Activated naive CD4-positive, alpha-beta T cell treated with anti-CD3 and anti-CD28 coated beads, Interleukin-2, amount 10 ng/mL, durations not matched to agents 7 days and 5 days (primary cell): ENCODE measurements at regions not wholly inside any gene's neighbourhood (a gene's known extent, or its start where the extent isn't known, plus 50 kb on each side); places are given as distances from the start of the nearest gene placed in this dataset.
"Not testable (repeated sequence)": the region's sequence is repeated elsewhere in the genome, so short reads cannot be mapped to it uniquely, and the experiment has no call there.

Experiments
- CTCF ChIA-PET: fragments of 350-600 bp; sonication (Branson Sonifier 250); formaldehyde crosslinking; loops from one replicate; lab custom pipeline; 2021; ENCODE audit warnings: antibody characterized with exemption; lab: Charles Lee
- DNase-seq: peaks from one replicate; pipeline ENCODE4 v3.0.0-alpha.2; 2020
- H3K27ac Mint-ChIP-seq: one replicate; pipeline ENCODE4 v1.8.0; 2021; ENCODE audit warnings: mild to moderate bottlenecking, moderate library complexity, mixed read lengths
- H3K27me3 Mint-ChIP-seq: one replicate; pipeline ENCODE4 v1.8.0; 2021; ENCODE audit warnings: mild to moderate bottlenecking, mixed read lengths
- H3K36me3 Mint-ChIP-seq: one replicate; pipeline ENCODE4 v1.8.0; 2021; ENCODE audit warnings: mixed read lengths
- H3K4me1 Mint-ChIP-seq: one replicate; pipeline ENCODE4 v1.8.0; 2021; ENCODE audit warnings: mixed read lengths
- H3K4me3 Mint-ChIP-seq: one replicate; pipeline ENCODE4 v1.8.0; 2021; ENCODE audit warnings: mild to moderate bottlenecking, moderate library complexity, mixed read lengths
- H3K9me3 Mint-ChIP-seq: one replicate; pipeline ENCODE4 v1.8.0; 2021; ENCODE audit warnings: mixed read lengths

GRCh38 chr2:21356857-21357255 lies 233.1 kb downstream of the TDRD15 start:
- H3K4me3 Mint-ChIP-seq: no peak overlapping the region
- H3K27me3 Mint-ChIP-seq: no peaks in the 10 kb centered on the region
- no peaks in the 10 kb centered on the region for H3K36me3 Mint-ChIP-seq
- no peak for DNase-seq
- CTCF ChIA-PET: no interaction called here
- H3K4me1 Mint-ChIP-seq: no peaks in the 10 kb centered on the region
- no peak overlapping the region for H3K27ac Mint-ChIP-seq
- H3K9me3 Mint-ChIP-seq: peaks cover 2% of the 10 kb centered on the region

DNA sequence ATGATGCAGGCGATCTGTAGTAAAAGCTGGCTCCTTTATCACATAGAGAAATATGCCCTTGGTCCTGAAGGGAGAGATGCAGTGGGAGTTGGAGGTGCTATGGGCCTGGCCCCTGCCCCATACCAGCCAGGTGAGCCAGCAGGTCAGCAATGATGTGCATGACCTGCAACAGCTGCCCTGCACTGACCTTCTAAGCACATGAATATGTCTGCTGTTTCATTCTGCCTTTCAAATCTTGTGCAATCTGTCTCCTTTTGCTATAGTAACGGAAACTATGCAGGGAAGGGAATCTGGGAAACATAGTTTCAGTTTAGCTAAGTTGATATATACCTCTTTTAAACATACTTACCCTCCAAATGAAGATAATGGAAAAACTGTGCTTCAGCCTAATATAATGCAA lies 235.2 kb downstream of the TDRD15 start:
- H3K36me3 Mint-ChIP-seq: no peaks in the 10 kb centered on the region
- CTCF ChIA-PET: no interaction called here

GRCh38 chr2:21361384-21361783 lies 237.6 kb downstream of the TDRD15 start:
- H3K9me3 Mint-ChIP-seq: no peaks in the 10 kb centered on the region
- no peaks in the 10 kb centered on the region for H3K4me1 Mint-ChIP-seq
- H3K36me3 Mint-ChIP-seq: no peaks in the 10 kb centered on the region
- CTCF ChIA-PET: no interaction called here
- DNase-seq: no peak
- no peak overlapping the region for H3K4me3 Mint-ChIP-seq
- no peak overlapping the region for H3K27ac Mint-ChIP-seq
- H3K27me3 Mint-ChIP-seq: no peaks in the 10 kb centered on the region

More for the DNA sequence above, 235.2 kb downstream of the TDRD15 start:
- no peak overlapping the region for H3K4me3 Mint-ChIP-seq
- DNase-seq: no peak
- no peaks in the 10 kb centered on the region for H3K9me3 Mint-ChIP-seq
- H3K27ac Mint-ChIP-seq: no peak overlapping the region
- no peaks in the 10 kb centered on the region for H3K27me3 Mint-ChIP-seq
- no peaks in the 10 kb centered on the region for H3K4me1 Mint-ChIP-seq

DNA sequence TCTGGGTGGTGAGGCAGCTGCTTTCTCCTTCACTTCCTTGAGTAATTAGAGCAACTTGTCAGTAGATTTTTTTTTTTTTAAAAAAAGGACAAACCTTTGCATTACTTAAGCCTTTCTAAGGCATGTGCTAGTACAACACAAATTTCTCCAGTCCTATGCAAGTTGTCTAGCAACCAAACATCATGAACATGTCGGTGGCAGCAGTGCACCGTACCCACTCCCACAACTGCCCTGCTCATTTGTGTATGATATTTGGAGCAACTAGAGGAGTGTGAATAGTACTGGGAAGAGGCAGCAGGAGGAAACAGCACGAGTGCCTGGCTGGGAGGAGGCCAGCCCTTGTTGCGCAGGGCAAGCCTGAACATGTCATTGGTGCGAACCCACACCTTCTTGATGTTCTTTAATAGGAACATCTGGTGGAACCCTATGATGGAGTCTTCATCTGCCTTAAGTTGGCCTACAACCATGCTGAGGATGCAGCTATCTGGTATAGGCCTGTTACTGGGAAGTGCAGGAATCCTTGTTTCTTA lies 238.3 kb downstream of the TDRD15 start:
- CTCF ChIA-PET: no interaction called here
- H3K27me3 Mint-ChIP-seq: no peaks in the 10 kb centered on the region
- no peak overlapping the region for H3K27ac Mint-ChIP-seq
- H3K4me3 Mint-ChIP-seq: no peak overlapping the region
- H3K36me3 Mint-ChIP-seq: no peaks in the 10 kb centered on the region
- DNase-seq: no peak
- H3K9me3 Mint-ChIP-seq: no peaks in the 10 kb centered on the region
- H3K4me1 Mint-ChIP-seq: no peaks in the 10 kb centered on the region

DNA sequence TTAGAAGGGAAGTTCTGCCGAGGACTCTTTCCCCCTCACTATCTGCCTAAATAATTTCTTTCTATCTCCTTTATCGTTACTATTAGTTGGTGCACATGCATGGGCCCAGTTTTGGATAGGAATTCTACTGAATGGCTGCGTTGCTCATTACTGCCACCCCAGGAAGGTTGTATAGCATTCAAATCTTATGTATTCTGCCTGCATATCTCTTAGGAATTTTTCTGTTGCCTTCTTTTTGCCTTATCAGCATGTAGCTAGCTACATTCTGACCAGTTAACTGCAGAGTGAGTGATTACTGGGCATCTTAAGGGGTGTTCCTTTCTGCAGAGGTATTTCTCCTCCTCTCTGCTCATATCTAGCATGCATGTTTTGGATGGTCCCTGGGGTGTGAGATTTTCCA lies 239.6 kb downstream of the TDRD15 start:
- CTCF ChIA-PET: interaction anchor here (1.1 kb wide), 1 partner anchor 9 kb away, joined by 3 read pairs; no protein-coding TSS in a partner anchor
- Mint-ChIP-seq H3K36me3 (no peaks in the 10 kb centered on the region), H3K27me3 (no peaks in the 10 kb centered on the region), H3K4me1 (no peaks in the 10 kb centered on the region), H3K9me3 (no peaks in the 10 kb centered on the region), H3K27ac (no peak overlapping the region), H3K4me3 (no peak overlapping the region)
- DNase-seq: no peak

- H3K27me3 Mint-ChIP-seq: no peaks in the 10 kb centered on the region
- no peak overlapping the region for H3K4me3 Mint-ChIP-seq
- no peak for DNase-seq
- no peaks in the 10 kb centered on the region for H3K36me3 Mint-ChIP-seq
- H3K4me1 Mint-ChIP-seq: no peaks in the 10 kb centered on the region
- CTCF ChIA-PET: no interaction called here
- H3K9me3 Mint-ChIP-seq: no peaks in the 10 kb centered on the region
- no peak overlapping the region for H3K27ac Mint-ChIP-seq
Measured at GRCh38 chr2:21367421-21367820, 243.7 kb downstream of the TDRD15 start.

- H3K36me3 Mint-ChIP-seq: no peaks in the 10 kb centered on the region
- no peaks in the 10 kb centered on the region for H3K27me3 Mint-ChIP-seq
- no peaks in the 10 kb centered on the region for H3K4me1 Mint-ChIP-seq
- no peak overlapping the region for H3K4me3 Mint-ChIP-seq
- no peaks in the 10 kb centered on the region for H3K9me3 Mint-ChIP-seq
- CTCF ChIA-PET: no interaction called here
- no peak for DNase-seq
- H3K27ac Mint-ChIP-seq: no peak overlapping the region
Measured at GRCh38 chr2:21369787-21370186, 246.0 kb downstream of the TDRD15 start.

DNA sequence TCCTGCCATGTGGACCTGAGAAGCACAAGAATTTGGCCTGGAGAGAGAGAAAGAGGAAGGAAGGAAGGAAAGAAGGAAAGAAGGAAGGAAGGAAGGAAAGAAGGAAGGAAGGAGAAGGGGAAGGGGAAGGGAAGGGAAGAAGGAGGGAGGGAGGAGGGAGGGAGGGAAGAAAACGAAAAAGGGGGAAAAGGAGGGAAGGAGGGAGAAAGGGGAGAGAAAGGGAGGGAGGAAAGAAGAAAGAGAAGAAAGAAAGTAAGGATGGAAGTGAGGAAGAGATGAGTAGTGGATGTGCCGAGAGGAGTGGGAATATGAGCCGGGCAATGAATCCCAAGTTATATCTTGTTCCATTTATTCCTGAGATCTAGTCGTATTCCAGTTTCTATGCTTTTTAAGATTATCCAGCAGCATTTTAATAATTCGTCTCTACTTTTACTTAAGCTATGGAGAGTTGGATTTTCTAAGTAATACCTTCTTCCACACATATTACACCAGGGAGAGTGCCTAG lies 247.8 kb downstream of the TDRD15 start:
- DNase-seq: no peak
- H3K9me3 Mint-ChIP-seq: no peaks in the 10 kb centered on the region
- CTCF ChIA-PET: no interaction called here

DNA sequence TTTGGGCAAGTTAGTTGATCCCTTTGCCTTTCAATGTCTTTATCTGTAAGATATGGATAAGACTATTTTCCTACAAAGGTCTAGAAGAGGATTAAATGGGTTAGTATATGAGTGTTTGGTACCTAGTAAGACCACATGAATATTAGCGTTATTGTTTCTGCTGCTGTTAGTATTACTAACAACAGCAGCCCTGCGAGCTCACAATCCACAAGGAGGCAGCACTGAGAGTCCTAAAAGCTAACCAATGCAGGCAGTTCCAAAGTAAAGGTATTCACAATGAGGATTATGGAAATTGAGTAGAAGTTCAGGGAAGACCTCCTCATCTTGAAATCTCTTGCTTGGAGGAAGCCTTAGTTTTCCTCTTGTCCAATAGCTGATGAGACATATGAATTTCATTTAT lies 248.9 kb downstream of the TDRD15 start:
- Mint-ChIP-seq H3K27me3 (no peaks in the 10 kb centered on the region), H3K4me3 (no peak overlapping the region), H3K36me3 (no peaks in the 10 kb centered on the region), H3K9me3 (no peaks in the 10 kb centered on the region), H3K27ac (no peak overlapping the region), H3K4me1 (no peaks in the 10 kb centered on the region)
- CTCF ChIA-PET: interaction anchor here (1.2 kb wide), 1 partner anchor 9 kb away, joined by 3 read pairs; no protein-coding TSS in a partner anchor
- no peak for DNase-seq

More for the DNA sequence above, 247.8 kb downstream of the TDRD15 start:
- Mint-ChIP-seq H3K27ac (no peak overlapping the region), H3K4me1 (no peaks in the 10 kb centered on the region), H3K27me3 (no peaks in the 10 kb centered on the region), H3K4me3 (no peak overlapping the region), H3K36me3 (no peaks in the 10 kb centered on the region)

DNA sequence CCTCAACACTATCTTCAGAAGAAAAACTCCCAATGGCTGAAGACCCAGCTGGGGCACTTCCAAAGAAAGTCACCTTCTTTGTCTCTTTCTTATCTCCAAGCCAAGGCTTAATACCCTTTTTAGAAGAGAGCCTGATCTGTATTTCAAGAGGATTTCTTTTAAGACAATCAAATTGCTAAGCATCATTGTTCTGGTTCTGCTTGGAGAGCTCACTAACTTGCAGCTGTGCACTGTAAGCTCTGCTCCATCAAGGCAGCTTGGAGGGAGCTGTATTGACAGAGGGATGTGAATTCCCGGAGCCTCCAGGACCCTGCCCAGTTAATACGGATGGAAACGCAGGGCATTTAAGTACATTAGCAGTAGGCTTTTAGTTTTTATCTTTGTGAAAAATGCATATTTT lies 253.1 kb downstream of the TDRD15 start:
- DNase-seq: no peak
- H3K27ac Mint-ChIP-seq: no peak overlapping the region
- no peaks in the 10 kb centered on the region for H3K9me3 Mint-ChIP-seq
- H3K36me3 Mint-ChIP-seq: no peaks in the 10 kb centered on the region
- H3K4me1 Mint-ChIP-seq: no peaks in the 10 kb centered on the region
- H3K27me3 Mint-ChIP-seq: no peaks in the 10 kb centered on the region
- H3K4me3 Mint-ChIP-seq: no peak overlapping the region
- CTCF ChIA-PET: no interaction called here

- no peaks in the 10 kb centered on the region for H3K27me3 Mint-ChIP-seq
- no peak overlapping the region for H3K4me3 Mint-ChIP-seq
- H3K9me3 Mint-ChIP-seq: no peaks in the 10 kb centered on the region
- CTCF ChIA-PET: no interaction called here
- no peak overlapping the region for H3K27ac Mint-ChIP-seq
- no peak for DNase-seq
- H3K4me1 Mint-ChIP-seq: no peaks in the 10 kb centered on the region
- H3K36me3 Mint-ChIP-seq: no peaks in the 10 kb centered on the region
Measured at GRCh38 chr2:21379140-21379539, 255.4 kb downstream of the TDRD15 start.

GRCh38 chr2:21379668-21380067 lies 255.9 kb downstream of the TDRD15 start:
- H3K4me3 Mint-ChIP-seq, H3K27ac Mint-ChIP-seq, H3K27me3 Mint-ChIP-seq, DNase-seq, H3K9me3 Mint-ChIP-seq, H3K4me1 Mint-ChIP-seq, H3K36me3 Mint-ChIP-seq, CTCF ChIA-PET: not testable (repeated sequence)

- CTCF ChIA-PET: no interaction called here
- Mint-ChIP-seq H3K9me3 (no peaks in the 10 kb centered on the region), H3K4me3 (no peak overlapping the region), H3K27ac (no peak overlapping the region), H3K4me1 (no peaks in the 10 kb centered on the region), H3K36me3 (no peaks in the 10 kb centered on the region), H3K27me3 (no peaks in the 10 kb centered on the region)
- DNase-seq: no peak
Measured at GRCh38 chr2:21381421-21381820, 257.7 kb downstream of the TDRD15 start.

DNA sequence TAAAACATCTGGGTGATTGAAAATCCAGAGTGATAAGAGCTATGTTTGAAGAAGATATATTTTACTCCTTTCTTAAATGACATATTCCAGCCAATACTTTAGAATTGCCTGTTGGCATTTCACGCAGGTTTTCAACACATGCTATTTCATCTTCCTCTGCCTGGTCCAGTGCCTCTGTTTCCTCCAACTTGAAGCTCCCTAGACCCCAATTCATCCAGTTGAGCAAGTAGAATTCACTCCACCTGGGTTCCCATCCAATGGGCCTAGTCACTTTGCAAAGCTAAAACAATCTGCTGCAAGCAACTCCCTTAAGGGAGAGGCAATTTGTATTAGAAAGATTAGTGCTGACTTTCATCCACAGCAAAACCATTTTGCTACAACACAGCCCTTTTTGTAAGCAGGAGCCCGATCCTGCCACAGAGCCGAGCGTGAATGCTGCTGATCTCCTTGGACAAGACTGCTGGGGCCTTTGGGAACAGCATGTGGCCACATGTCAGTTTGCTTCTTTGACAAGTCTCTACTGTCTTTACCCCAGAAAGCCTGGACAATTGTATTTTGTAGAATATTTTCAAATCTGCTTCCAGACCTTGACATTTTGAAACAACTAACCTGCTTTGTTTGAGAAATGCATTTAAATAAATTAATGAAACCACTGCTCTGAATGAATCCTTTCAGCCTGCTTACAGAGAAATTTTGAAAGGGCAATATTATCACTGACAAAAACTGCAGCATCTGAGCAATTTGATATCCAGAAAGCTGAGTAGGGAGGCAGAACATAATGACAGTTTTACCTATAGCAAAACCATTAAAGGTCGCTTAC lies 259.1 kb downstream of the TDRD15 start:
- Mint-ChIP-seq H3K4me1 (no peaks in the 10 kb centered on the region), H3K9me3 (no peaks in the 10 kb centered on the region), H3K27ac (no peak overlapping the region), H3K27me3 (no peaks in the 10 kb centered on the region), H3K36me3 (no peaks in the 10 kb centered on the region), H3K4me3 (no peak overlapping the region)
- DNase-seq: no peak
- CTCF ChIA-PET: no interaction called here

DNA sequence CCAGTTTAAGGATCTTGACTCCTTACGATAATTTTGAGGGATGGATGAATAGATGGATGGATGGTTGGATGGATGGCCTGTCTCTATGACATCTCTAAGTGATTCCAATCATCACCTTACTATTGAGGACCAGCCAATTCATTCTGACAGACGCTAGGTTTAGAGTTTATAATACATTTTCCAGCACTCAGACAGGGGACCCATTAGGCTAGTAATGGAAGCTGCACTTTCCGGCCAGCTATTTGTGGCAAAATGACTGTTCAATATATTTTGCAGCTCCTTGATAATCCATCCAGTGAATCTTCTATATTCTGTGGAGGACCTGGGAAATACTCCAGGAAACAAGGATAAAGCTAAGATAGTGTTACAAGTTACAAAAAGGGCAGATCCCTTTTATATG lies 262.9 kb downstream of the TDRD15 start:
- Mint-ChIP-seq H3K27me3 (no peaks in the 10 kb centered on the region), H3K36me3 (no peaks in the 10 kb centered on the region)

More for the DNA sequence above, 262.9 kb downstream of the TDRD15 start:
- Mint-ChIP-seq H3K27ac (no peak overlapping the region), H3K9me3 (no peaks in the 10 kb centered on the region), H3K4me3 (no peak overlapping the region), H3K4me1 (no peaks in the 10 kb centered on the region)
- no peak for DNase-seq
- CTCF ChIA-PET: no interaction called here
